NCI-H2227 (cell line): ENCODE measurements at regions not wholly inside any gene's neighbourhood (a gene's known extent, or its start where the extent isn't known, plus 50 kb on each side); places are given as distances from the start of the nearest gene placed in this dataset.

Experiments used
- DNase-seq: peaks from one replicate; lab custom pipeline; 2025; ENCODE audit not compliant: unreplicated experiment; lab: John Stamatoyannopoulos, UW

GRCh38 chr15:47640079-47640478 lies 77.2 kb upstream of the SEMA6D start:
- DNase-seq = no peak

- DNase-seq = no peak
These were observed 76.4 kb upstream of the SEMA6D start for GRCh38 chr15:47640901-47641300.

- DNase-seq = no peak
These were observed 72.6 kb upstream of the SEMA6D start for GRCh38 chr15:47644722-47645121.

- DNase-seq = no peak
These were observed 66.7 kb upstream of the SEMA6D start for GRCh38 chr15:47650564-47650963.

- DNase-seq = no peak
These were observed 65.0 kb upstream of the SEMA6D start for GRCh38 chr15:47652328-47652727.

GRCh38 chr15:47652844-47653243 lies 64.5 kb upstream of the SEMA6D start:
- no peak for DNase-seq

- DNase-seq = no peak
These were observed 55.6 kb upstream of the SEMA6D start for GRCh38 chr15:47661661-47662180.

- no peak for DNase-seq
These were observed 54.2 kb upstream of the SEMA6D start for GRCh38 chr15:47663101-47663500.
